ENCODE measurements at regions not wholly inside any gene's neighbourhood (a gene's known extent, or its start where the extent isn't known, plus 50 kb on each side); places are given as distances from the start of the nearest gene placed in this dataset.

DNA sequence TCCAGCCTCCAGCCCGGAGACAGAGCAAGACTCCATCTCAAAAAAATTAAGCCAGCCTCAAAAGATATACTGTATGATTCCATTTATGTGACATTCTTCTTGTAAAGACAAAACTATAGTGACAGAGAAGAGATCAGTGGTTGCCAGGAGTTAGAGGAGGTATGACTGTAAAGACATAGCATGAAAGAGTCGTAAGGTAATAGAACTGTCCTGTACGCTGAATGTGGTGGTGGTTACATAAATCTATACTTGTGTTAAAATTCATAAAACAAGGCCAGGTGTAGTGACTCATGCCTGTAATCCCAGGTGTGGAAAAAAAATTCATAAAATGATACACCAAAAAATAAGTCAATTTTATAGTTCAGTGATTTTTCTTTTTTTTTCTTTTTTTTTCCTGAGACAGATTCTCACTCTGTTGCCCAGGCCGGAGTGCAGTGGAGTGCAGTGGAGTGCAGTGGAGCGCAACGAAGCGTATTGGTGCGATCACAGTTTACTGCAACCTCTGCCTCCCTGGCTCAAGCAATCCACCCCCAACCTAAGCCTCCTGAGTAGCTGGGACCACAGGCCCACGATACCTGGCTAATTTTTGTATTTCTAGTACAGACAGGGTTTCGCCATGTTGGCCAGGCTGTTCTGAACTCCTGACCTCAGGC is 84.9 kb upstream of the CXADR start:
- intact Hi-C loops (cut with micrococcal nuclease; ENCODE audit: unreplicated experiment), result no loop called here
- ChIA-PET POLR2A (ENCODE audit: low non-redundant PET) (no interaction called here), CTCF (no interaction called here)
- TF ChIP-seq, protein P1, sequence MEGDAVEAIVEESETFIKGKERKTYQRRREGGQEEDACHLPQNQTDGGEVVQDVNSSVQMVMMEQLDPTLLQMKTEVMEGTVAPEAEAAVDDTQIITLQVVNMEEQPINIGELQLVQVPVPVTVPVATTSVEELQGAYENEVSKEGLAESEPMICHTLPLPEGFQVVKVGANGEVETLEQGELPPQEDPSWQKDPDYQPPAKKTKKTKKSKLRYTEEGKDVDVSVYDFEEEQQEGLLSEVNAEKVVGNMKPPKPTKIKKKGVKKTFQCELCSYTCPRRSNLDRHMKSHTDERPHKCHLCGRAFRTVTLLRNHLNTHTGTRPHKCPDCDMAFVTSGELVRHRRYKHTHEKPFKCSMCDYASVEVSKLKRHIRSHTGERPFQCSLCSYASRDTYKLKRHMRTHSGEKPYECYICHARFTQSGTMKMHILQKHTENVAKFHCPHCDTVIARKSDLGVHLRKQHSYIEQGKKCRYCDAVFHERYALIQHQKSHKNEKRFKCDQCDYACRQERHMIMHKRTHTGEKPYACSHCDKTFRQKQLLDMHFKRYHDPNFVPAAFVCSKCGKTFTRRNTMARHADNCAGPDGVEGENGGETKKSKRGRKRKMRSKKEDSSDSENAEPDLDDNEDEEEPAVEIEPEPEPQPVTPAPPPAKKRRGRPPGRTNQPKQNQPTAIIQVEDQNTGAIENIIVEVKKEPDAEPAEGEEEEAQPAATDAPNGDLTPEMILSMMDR (conservative IDR thresholded peaks at IDR 0.05; ENCODE audit: low read depth, low read length), result no peak
- no peak for TF ChIP-seq EZH2 (IDR thresholded peaks at IDR 0.05; ENCODE audit: borderline replicate concordance, low read depth, low read length, poor library complexity, severe bottlenecking)
- no peak for DNase-seq (ENCODE audit: low spot score)
- Histone ChIP-seq H3K27ac (ENCODE audit: low read depth, low read length, poor library complexity, severe bottlenecking) (no peak overlapping the region), H3K27me3 (replicated peaks; ENCODE audit: insufficient read depth, low read depth, low read length, poor library complexity) (no peaks in the 10 kb centered on the region), H3K4me3 (ENCODE audit: low read depth, low read length, poor library complexity, severe bottlenecking) (no peak overlapping the region), H3K9me3 (ENCODE audit: low read depth, low read length, poor library complexity, severe bottlenecking) (no peaks in the 10 kb centered on the region), H3K36me3 (ENCODE audit: insufficient read depth, low read length, poor library complexity, severe bottlenecking) (no peaks in the 10 kb centered on the region), H3K4me1 (ENCODE audit: insufficient read depth, low read length, poor library complexity, severe bottlenecking) (no peaks in the 10 kb centered on the region)
- BruUV-seq (replicated peaks), result no TSS peak

DNA sequence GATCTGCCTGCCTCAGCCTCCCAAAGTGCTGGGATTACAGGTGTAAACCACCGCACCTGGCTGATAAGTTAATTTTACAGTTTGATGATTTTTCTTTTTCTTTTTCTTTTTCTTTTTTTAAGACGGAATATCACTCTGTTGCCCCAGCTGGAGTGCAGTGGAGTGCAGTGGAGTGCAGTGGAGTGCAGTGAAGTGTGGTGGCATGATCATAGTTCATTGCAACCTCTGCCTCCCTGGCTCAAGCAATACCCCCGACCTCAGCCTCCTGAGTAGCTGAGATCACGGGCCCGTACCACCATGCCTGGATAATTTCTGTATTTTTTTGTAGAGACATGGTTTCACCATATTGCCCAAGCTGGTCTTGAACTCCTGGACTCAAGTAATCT is 84.4 kb upstream of the CXADR start:
- intact Hi-C loops (cut with micrococcal nuclease; ENCODE audit: unreplicated experiment), result no loop called here
- H3K4me1 ChIP-seq (ENCODE audit: insufficient read depth, low read length, poor library complexity, severe bottlenecking), result no peaks in the 10 kb centered on the region
- H3K27ac ChIP-seq (ENCODE audit: low read depth, low read length, poor library complexity, severe bottlenecking), result no peak overlapping the region
- no TSS peak for BruUV-seq (replicated peaks)
- H3K4me3 ChIP-seq (ENCODE audit: low read depth, low read length, poor library complexity, severe bottlenecking), result no peak overlapping the region
- TF ChIP-seq, protein P1 (conservative IDR thresholded peaks at IDR 0.05; ENCODE audit: low read depth, low read length), result no peak
- no peak for TF ChIP-seq EZH2 (IDR thresholded peaks at IDR 0.05; ENCODE audit: borderline replicate concordance, low read depth, low read length, poor library complexity, severe bottlenecking)
- POLR2A ChIA-PET (ENCODE audit: low non-redundant PET), result no interaction called here
- DNase-seq (ENCODE audit: low spot score), result no peak
- H3K36me3 ChIP-seq (ENCODE audit: insufficient read depth, low read length, poor library complexity, severe bottlenecking), result no peaks in the 10 kb centered on the region
- CTCF ChIA-PET, result no interaction called here
- H3K27me3 ChIP-seq (replicated peaks; ENCODE audit: insufficient read depth, low read depth, low read length, poor library complexity), result no peaks in the 10 kb centered on the region
- H3K9me3 ChIP-seq (ENCODE audit: low read depth, low read length, poor library complexity, severe bottlenecking), result no peaks in the 10 kb centered on the region

DNA sequence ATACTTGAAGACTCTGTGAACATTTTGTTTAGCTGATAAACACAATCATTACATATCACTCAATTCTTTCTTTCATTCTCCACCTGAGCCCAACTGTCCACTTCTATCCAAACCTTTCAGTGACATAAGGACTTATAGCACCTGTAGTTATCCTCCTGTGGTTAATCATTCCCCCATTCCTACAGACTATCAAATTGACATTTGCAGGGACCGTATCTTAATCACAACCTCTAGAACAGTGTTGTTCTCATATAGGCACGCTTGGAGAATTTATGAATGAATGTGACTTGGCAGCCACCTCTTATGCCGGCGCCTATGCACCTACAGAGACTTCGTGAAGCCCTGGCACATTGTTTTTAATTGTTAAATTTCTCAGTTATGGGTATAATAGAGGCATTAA is 83.9 kb upstream of the CXADR start:
- Histone ChIP-seq H3K36me3 (ENCODE audit: insufficient read depth, low read length, poor library complexity, severe bottlenecking) (no peaks in the 10 kb centered on the region), H3K27ac (ENCODE audit: low read depth, low read length, poor library complexity, severe bottlenecking) (no peak overlapping the region), H3K27me3 (replicated peaks; ENCODE audit: insufficient read depth, low read depth, low read length, poor library complexity) (no peaks in the 10 kb centered on the region), H3K4me1 (ENCODE audit: insufficient read depth, low read length, poor library complexity, severe bottlenecking) (no peaks in the 10 kb centered on the region), H3K4me3 (ENCODE audit: low read depth, low read length, poor library complexity, severe bottlenecking) (no peak overlapping the region), H3K9me3 (ENCODE audit: low read depth, low read length, poor library complexity, severe bottlenecking) (no peaks in the 10 kb centered on the region)
- BruUV-seq (replicated peaks), result no TSS peak
- DNase-seq (ENCODE audit: low spot score), result no peak
- ChIA-PET CTCF (no interaction called here), POLR2A (ENCODE audit: low non-redundant PET) (no interaction called here)
- intact Hi-C loops (cut with micrococcal nuclease; ENCODE audit: unreplicated experiment), result no loop called here
- TF ChIP-seq EZH2 (IDR thresholded peaks at IDR 0.05; ENCODE audit: borderline replicate concordance, low read depth, low read length, poor library complexity, severe bottlenecking), result no peak
- TF ChIP-seq, protein P1 (conservative IDR thresholded peaks at IDR 0.05; ENCODE audit: low read depth, low read length), result no peak

Data from A673 (cell line).